GM19397 (cell line): ENCODE measurements at regions not wholly inside any gene's neighbourhood (a gene's known extent, or its start where the extent isn't known, plus 50 kb on each side); places are given as distances from the start of the nearest gene placed in this dataset.
"Not testable (repeated sequence)": the region's sequence is repeated elsewhere in the genome, so short reads cannot be mapped to it uniquely, and the experiment has no call there.

Source experiments
- ATAC-seq: cut with Tn5 transposase; IDR thresholded peaks from one replicate; pipeline ENCODE4 v1.9.1; 2021; ENCODE audit warnings: mild to moderate bottlenecking, moderate library complexity; ENCODE audit not compliant: unreplicated experiment

DNA sequence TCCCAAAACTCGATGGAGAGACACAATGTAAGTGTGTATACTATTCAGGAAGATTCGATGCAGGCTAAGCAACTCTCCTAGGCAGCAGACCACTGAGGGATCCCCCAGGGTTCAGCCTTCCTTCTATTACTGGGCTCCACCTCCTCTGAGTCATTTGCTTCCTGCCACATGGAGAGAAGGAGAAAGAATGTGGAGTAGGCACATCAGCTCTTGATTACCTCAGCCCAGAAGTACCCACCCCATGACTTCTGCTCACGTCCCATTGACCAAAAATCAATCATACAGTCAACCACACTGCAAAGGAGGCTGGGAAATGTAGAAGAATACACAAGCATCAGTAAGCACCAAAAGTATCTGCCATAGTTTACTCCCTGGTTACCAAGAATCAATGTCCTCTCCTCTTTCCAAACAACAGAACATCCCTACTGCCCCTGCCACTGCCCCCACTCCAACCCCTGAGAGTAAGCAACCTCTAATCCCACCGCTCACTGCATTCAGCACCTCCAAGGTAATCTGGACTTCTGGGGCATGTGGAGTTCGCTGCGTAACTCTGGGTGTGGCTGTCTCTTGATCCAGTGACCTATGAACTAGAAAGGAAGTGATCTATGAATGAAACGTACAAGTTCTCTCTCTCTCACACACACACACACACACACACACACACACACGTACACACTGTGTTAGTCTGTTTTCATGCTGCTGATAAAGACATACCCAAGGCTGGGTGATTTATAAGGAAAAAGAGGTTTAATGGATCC is 91.2 kb upstream of the C1QTNF7 start:
- ATAC-seq = no peak

DNA sequence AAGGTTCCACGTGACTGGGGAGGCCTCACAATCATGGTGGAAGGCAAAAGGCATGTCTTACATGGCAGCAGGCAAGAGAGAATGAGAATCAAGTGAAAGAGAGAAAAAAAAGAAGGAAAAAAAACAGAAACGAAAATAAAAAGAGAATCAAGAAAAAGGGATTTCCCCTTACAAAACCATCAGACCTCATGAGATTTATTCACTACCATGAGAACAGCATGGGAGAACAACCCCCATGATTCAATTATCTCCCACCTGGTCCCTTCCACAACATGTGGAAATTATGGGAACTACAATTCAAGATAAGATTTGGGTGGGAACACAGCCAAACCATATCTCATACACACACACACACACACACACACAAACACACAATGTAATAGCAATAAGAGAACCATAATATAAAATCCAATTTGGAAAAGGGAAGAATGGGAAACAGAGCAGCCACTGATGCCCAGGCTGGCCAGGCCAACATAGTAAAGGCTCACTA is 90.6 kb upstream of the C1QTNF7 start:
- not testable (repeated sequence) for ATAC-seq

DNA sequence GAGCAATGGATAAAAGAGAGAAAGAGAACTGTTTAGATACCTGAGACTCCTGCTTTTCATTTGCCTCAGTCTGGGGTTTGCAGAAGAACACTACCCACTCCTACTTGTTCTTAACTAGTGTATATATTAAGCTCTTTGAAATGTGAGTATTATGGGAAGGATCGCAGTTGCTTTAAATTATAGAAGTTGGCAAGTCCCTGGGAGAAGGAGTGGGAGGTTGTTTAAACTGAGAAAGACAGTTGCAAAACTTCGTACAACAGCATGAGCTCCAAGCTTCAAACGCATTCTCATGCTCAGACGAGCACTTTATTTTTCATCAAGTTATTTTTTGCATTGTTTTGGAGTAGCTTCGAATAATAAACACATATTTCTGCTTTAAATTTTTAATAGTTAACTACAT is 88.1 kb upstream of the C1QTNF7 start:
- no peak for ATAC-seq

DNA sequence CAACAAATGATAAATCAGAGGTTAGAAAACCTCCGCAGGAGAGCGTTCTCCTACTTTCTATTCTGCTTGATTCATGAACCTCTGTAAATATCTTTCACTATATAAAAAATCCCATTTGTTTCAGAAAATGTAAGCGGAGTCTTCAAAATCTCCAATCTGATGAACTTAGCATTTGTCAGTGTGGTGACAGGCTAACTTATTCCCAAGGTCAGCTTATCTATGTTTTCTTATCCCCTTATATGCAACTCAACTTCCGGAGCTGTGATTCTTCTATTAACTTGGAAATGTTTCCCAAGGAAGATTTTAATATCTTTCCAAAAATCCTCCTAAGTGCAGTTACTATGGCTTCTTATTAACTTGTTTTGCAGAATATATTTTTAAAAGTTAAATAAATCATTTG is 87.5 kb upstream of the C1QTNF7 start:
- ATAC-seq = no peak

DNA sequence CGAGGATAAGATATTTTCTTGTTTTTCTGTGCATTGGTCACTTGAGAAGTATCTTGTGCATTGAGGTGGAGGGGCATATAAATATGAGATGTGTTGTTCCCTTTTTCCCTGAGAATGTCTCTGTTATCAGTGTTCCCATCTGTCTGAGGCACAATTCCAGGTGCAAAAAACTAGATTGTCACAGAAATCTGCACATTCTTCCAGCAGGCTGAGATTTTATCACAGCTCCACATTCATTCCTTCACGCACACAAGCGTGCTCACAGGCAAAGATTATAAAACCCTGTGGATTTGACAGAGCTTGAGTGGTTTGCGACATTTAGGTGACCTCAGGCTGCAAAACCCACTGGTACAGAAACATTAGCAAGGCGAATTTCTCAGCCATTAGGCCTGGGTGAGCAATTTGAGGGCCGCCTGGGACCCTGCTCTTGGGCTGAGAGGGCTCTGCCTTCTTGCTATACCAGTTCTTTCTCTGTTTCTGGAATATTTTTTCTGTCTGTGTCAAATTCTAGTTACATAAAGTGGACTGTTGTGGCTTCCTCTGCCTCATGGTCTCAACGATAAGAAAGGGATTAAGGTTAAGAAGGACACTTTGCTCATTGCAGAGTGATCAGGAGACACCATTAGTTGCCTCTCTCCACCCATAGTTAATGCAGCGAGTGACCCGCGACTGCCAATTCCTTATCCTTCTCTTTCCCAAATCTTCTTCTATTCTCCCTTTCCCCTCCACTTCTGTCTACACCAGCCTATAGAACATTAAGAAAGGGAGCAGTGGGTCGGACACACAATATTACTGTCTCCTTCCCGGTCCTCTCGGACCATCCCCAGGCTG is 86.7 kb upstream of the C1QTNF7 start:
- ATAC-seq = no peak

DNA sequence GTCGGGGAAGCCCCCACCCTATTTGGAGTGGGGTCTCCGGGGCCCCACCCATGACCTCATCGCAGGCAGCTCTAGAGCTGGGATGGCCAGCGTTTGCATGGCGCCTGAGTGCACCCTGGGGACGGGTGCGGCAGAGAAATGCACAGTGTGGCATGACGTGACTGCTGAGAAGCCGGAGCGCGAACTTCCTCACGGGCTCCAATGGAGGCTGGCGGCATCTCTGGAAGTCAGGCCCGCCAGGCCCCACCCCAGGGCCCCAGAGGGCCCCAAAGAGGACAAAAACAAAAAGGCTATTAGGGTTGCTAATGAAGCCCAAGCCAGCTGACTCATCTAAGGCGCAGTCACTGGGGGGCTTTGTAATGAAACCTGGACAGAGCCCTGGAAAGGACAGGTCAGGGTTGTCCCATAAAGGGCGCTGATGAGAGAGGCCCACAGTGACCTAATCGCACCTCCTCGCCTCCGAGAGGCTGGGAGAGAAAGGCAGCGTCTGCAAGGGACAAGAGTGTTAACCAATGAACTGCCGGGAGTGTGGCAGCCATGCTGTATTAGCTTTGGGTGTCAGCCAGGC is 86.0 kb upstream of the C1QTNF7 start:
- no peak for ATAC-seq

DNA sequence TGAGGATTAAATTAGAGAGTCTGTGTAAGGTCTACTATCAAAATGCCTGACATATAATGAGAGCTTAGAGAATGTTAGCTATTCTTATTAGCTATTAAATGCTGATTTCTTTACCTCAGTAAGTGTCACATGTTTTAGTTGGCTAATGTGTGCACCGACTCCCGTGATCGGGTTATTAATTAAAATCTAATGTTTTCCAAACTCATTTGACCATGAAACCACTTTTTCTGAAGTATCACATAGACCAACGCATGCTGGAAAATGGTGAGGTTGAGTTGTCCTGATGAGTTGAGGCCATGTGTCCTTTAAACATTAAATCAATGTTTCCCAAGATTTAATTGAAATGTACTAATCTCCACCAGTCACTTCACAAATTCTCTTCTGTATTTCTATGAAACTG is 84.8 kb upstream of the C1QTNF7 start:
- no peak for ATAC-seq

DNA sequence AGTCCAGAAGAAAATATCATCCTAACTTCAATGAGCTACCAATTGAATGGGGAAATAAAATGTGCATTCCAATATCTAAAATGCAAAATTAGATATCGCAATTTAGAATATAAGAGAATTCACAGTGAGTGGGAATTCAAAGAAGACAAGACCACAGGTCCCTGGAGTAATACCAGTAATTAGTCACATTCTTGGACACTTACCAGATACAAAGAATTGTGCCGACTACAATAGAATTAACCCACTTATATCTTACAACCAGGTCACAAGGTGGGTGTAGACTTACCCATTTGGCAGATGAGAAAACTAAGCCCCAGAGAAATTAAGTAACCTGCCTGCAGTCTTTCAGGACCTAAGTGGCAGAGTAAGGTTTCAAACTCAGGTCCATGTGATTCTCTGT is 84.3 kb upstream of the C1QTNF7 start:
- no peak for ATAC-seq

DNA sequence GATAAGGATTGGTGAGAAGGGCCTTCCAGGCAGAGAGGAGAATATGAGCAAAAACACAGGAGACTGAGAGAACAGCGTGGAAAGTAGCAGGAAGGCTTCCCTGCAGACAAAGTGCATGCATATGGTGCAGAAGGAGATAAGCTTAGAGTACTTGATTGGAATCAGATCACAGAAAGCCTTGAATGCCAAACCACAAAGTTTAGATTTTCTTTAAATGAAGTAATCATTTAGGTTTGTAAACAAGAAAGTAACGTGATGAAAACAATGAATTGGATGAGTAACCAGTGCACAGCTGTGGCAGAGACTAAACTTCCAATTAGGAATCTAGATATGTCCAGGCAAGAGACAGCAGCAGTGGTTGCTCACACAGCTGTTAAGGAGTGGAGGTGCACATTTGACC is 83.8 kb upstream of the C1QTNF7 start:
- ATAC-seq = no peak

DNA sequence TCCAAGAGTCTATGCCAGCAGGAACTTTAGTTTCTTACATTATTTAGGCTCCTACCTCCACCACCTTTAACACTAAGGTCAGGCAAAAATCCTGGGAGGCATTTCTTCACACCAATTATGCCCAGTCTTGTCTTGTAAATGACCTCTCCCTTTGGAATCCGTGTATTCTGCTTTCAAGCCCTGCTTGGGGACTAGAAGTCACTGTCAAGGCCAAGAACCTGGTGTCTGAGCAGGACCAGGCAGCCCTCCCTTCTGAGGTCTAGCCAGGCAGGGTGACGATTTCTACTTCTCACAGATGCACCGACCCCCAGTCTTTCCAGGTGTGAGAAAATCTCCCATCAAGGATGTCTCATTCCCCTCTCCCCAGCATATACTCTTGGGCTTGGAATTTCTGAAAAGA is 82.7 kb upstream of the C1QTNF7 start:
- no peak for ATAC-seq

DNA sequence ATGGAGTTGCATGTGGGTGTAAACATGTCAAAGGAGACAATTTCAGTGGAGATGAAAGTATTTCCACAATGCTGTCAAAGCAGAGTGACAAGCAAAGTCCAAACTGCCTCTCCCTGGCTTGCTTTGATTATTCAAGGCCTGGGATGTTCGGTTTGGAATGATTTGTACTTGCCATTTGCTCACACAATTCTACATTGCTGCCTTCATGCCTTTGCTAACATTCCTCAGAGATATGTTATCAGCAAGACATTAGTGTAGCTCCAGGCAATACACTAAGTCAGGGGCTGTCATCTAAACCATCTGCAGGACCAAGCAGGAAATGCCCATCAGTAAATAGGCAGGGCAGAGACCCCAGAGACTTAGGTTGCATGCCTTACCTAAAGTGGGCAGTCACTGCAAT is 79.6 kb upstream of the C1QTNF7 start:
- ATAC-seq = no peak

DNA sequence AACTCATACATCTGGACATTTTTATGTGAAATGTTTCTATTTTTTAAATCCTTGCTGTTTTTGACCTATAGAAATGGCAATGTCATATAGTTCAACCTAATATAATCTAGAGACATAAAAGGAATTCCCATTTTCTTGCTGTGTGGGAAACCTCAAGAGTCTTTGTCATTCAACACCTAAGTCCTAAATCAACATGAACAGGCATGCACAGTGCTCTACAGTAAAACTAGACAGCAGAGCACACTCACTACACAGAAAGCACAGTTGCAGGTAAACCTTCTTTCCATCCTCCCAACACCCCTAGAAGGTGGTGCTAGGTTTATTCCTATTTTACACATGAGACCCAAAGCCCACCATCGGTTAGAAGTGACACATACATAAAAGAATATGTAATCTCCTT is 79.1 kb upstream of the C1QTNF7 start:
- no peak for ATAC-seq

DNA sequence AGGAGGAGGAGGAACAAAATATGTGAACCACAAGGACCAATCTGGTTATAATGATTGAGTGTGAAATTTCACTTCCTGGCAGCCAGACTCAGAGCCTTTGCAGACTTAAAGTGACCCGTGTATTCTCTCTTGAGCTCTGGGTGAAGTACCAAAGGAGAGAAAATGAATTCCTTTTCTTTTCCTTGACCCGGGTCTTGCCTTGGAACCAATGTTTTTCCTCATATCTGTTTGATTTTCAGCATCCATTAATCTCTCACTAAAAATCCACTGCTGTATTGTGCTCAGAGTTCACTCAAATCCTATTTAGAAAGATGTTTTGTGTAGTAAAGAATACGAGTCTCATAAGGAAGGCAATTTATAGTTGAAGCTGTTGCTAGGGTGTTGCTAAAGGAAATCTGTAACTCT is 78.3 kb upstream of the C1QTNF7 start:
- no peak for ATAC-seq

DNA sequence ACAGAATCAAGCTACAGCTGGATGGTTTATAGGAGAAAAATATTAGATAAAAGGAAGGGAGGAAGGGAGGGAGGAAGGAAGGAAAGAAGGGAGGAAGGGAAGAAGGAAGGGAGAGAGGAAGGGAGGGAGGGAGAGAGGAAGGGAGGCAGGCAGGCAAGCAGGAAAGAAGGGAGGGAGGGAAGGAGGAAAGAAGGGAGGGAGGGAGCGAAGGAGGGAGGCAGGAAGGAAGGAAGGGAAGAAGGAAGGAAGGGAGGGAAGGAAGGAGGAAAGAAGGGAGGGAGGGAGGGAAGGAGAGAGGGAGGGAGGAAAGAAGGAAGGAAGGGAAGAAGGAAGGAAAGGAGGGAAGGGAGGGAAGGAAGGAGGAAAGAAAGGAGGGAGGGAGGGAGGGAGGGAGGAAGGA is 77.9 kb upstream of the C1QTNF7 start:
- no peak for ATAC-seq

DNA sequence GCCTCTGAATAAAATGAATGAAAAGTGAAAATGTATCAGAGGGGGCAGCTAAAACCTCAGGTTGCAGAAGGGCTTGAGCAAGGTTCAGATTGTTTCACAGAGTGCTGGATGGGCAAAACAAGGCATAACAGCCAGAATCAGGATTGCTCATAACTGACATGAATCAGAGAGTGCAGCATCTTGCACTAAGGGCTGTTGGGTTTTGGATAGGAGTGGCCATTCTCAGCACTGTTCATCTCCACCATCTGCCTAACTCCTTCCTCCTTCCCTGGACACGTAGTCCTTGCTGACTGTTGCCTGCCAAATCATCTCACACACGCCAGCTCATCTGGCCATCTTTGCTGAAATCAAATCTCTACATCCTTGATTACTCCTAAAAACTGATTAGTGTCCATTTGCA is 75.3 kb upstream of the C1QTNF7 start:
- ATAC-seq = no peak

DNA sequence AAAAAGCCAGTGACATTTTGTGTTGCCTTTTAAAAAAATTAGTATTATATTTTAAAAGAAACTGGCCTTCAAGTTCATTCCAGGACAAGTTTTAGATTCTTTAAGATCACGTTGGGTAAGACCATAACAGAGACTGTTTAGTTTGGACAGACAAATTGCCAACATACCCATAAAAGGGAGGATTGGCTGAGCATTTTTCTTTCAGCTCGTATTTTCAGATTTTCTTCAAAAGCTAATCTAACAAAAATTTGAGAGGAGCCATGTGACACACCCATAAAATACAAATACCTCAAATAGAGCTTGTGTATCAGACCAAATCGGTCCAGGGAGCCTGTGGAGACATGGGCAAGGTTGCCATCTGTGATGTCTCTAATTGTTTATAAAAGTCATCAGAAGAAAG is 74.6 kb upstream of the C1QTNF7 start:
- ATAC-seq = no peak

DNA sequence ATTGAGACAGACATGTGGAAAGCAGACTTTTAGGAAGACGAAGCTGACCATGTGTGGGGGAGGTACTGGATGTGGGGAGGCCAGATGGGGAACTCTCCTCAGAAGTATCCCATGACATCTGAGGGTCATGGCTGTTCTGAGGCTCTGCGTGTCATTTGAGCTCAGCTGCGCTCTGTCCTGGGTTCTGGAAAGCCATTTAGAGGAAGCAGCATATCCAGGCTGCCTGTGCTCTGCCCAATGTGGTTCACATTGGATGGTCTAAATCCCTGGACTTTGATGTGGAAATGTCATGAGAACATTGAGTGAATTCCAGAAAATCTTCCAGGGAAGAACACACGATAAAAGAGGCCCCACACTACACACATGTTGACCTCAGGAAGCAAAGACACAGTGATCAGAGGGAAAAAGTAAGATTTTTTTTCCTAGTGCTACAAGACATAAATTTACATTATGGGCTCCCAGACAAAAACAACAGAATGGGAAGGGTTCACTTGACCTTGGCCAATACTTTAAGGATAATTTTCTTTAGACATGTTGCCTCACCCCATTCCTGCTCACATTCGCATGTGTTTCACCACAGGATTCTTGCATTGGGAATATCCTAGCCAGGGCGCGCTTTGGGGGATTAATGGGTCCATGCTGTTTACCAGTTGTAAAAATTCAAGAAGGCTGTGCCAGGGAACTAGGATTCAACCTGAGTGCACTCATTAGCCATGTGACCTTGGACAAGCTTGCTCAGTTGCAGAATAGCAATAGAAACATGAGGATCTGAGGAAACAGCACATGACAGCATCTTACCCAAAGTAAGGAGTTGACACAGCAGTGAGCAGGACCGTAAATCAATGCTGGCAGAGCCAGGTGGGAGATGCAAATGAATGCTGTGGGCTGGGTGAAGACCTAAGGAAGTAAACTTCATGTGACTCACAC is 73.2 kb upstream of the C1QTNF7 start:
- no peak for ATAC-seq

DNA sequence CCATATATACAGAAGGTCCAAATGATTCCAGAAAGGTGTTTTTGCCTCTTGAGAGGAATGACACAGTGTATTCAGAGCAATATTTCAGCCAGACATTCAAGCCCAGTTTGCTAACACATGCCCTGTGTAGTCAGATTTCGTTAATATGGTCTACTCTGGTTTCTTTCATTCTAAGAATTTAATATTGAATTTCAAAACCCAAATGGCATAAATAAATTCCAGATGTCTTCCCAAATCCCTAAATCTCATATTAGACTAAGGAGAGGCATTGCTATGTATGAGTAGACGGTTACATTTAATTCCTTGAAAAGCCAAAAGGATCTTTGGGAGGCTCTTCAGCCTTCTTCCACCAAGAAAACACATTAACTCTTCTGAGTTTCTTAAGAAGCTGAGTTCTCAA is 66.3 kb upstream of the C1QTNF7 start:
- ATAC-seq = no peak

DNA sequence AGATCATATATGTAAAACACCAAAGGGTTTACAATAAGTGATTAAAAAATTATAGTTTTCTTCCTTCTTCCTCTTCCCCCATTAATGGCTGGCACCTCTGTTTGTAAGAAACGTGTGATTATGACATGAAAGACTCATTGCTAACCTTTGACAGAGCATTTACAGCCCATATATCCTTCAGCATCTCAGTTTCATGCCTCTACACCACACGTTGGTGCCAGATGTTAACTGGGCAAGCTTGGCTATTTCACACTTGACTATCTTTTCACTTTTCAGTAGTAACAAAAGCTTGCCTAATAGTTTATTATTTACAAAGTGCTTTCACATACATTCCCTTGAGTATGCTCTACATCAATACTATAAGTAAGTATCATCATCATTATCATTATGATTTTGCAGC is 65.3 kb upstream of the C1QTNF7 start:
- no peak for ATAC-seq

DNA sequence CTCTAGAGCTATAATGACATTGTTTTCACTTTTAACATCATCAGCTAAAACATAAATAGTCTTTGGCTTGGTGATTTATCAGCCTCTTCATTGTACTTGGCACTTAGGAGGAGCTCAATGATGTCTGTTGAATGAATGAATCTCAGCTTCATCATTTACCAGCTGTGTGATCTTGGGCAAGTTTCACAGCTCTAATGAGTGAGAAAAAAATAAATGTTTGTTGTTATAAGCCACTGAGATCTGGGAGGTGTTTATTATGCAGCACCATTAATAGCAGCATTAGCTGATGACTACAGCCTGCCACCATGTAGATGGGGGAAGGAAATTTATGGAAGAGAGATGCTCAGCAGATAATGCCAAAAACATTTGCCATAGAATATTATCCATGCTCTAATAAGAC is 63.6 kb upstream of the C1QTNF7 start:
- no peak for ATAC-seq

DNA sequence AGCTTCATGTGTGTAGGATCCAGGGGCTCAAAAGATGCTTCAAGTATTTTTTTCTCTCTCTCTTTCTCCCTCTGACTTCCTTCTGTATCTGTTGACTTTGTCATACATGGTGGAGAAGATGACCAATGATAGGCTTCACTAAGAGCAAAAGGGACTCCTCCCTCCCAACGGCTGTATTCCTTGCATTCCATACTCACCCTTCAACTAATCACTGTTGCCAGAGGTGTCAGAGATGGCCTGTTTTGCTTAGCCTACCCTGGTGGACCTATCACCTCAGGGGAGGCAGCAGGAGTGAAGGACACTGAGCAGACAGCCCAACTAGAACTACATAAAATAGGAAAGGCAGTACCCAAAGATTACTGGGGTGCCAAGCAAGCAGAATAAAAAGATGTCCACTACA is 62.2 kb upstream of the C1QTNF7 start:
- ATAC-seq = no peak
